CD4-positive, alpha-beta T cell treated with Interferon gamma for 1 hour (primary cell): ENCODE measurements at regions not wholly inside any gene's neighbourhood (a gene's known extent, or its start where the extent isn't known, plus 50 kb on each side); places are given as distances from the start of the nearest gene placed in this dataset.
"Not testable (repeated sequence)": the region's sequence is repeated elsewhere in the genome, so short reads cannot be mapped to it uniquely, and the experiment has no call there.

Experiments used
- DNase-seq: peaks from one replicate; pipeline ENCODE4 v3.0.0-alpha.2; 2020

GRCh38 chr17:83159204-83160049, 80.0 kb downstream of the METRNL start:
- DNase-seq = no peak

- DNase-seq = no peak
Measured at GRCh38 chr17:83160443-83161297, 81.3 kb downstream of the METRNL start.

GRCh38 chr17:83161298-83162034, 82.1 kb downstream of the METRNL start:
- DNase-seq = no peak

GRCh38 chr17:83162035-83162745, 82.8 kb downstream of the METRNL start:
- DNase-seq = no peak

- no peak for DNase-seq
Measured at GRCh38 chr17:83164490-83164889, 85.1 kb downstream of the METRNL start.

- DNase-seq = no peak
Measured at GRCh38 chr17:83170571-83171260, 91.3 kb downstream of the METRNL start.

GRCh38 chr17:83171661-83172060, 92.3 kb downstream of the METRNL start:
- DNase-seq = no peak

GRCh38 chr17:83172099-83172498, 92.7 kb downstream of the METRNL start:
- not testable (repeated sequence) for DNase-seq

- not testable (repeated sequence) for DNase-seq
Measured at GRCh38 chr17:83172646-83173045, 93.2 kb downstream of the METRNL start.

- DNase-seq = not testable (repeated sequence)
Measured at GRCh38 chr17:83173180-83173913, 93.9 kb downstream of the METRNL start.

- no peak for DNase-seq
Measured at GRCh38 chr17:83173914-83174361, 94.5 kb downstream of the METRNL start.

GRCh38 chr17:83174362-83175118, 95.1 kb downstream of the METRNL start:
- DNase-seq = no peak

GRCh38 chr17:83175119-83175821, 95.9 kb downstream of the METRNL start:
- DNase-seq = no peak

GRCh38 chr17:83175822-83176622, 96.6 kb downstream of the METRNL start:
- DNase-seq = no peak

GRCh38 chr17:83176623-83177583, 97.5 kb downstream of the METRNL start:
- no peak for DNase-seq

- no peak for DNase-seq
Measured at GRCh38 chr17:83177611-83178532, 98.5 kb downstream of the METRNL start.
